Endothelial cell of umbilical vein (primary cell): ENCODE measurements at regions not wholly inside any gene's neighbourhood (a gene's known extent, or its start where the extent isn't known, plus 50 kb on each side); places are given as distances from the start of the nearest gene placed in this dataset.

Experiments used
- BruUV-seq: library from RNA; stranded (reverse); fragments of 400-500 nt; replicated peaks from 2 replicates; lab custom pipeline; 2021; lab: Mats Ljungman, UMichigan
- CTCF ChIA-PET: fragments of 300-600, 350-600 bp; sonication (Branson Sonifier 250); formaldehyde crosslinking; loops from one replicate; lab custom pipeline; 2021; ENCODE audit warnings: antibody characterized with exemption, inconsistent platforms; lab: Charles Lee
- POLR2A ChIA-PET: fragments of 300-600, 350-600 bp; sonication (Branson Sonifier 250); formaldehyde crosslinking; loops from one replicate; lab custom pipeline; 2021; ENCODE audit warnings: antibody characterized with exemption, inconsistent platforms; lab: Charles Lee
- DNase-seq: peaks from one replicate; pipeline ENCODE4 v3.0.0-alpha.2; 2011; ENCODE audit warnings: low read depth, low spot score
- FAIRE-seq: peaks from 2 replicates; lab custom pipeline; 2011; peaks lifted over from hg19 to GRCh38; lab: Jason Lieb, UNC
- H2AFZ ChIP-seq: 2 replicates; pipeline ENCODE4 v1.6.0; 2012; ENCODE audit warnings: low read depth, low read length, control low read depth, inconsistent platforms
- H3K27ac ChIP-seq: 2 replicates; pipeline ENCODE4 v1.5.1; 2011; ENCODE audit warnings: low read depth, mild to moderate bottlenecking, control low read depth, low read length, moderate library complexity; ENCODE audit not compliant: insufficient read depth
- H3K27me3 ChIP-seq, 2 experiments: 2 replicates each; pipeline versions ENCODE4 v1.6.0 to v1.6.1; 2011; ENCODE audit warnings: low read length in 2 of 2, mixed read lengths in 1 of 2; ENCODE audit not compliant: control insufficient read depth in 2 of 2, insufficient read depth in 2 of 2
- H3K36me3 ChIP-seq, 2 experiments: 2 replicates in 1 of 2; 3 replicates in 1 of 2; pipeline ENCODE4 v1.5.1; 2011; ENCODE audit warnings: low read length in 2 of 2, mild to moderate bottlenecking in 1 of 2, moderate library complexity in 1 of 2; ENCODE audit not compliant: control insufficient read depth in 2 of 2, insufficient read depth in 2 of 2; ENCODE audit errors: extremely low read depth in 1 of 2
- H3K4me1 ChIP-seq: 3 replicates; pipeline ENCODE4 v1.5.1; 2011; ENCODE audit warnings: mild to moderate bottlenecking, low read length; ENCODE audit not compliant: control insufficient read depth, insufficient read depth; ENCODE audit errors: extremely low read depth
- H3K4me2 ChIP-seq: 2 replicates; pipeline ENCODE4 v1.6.1; 2011; ENCODE audit warnings: low read length, control low read depth, mixed read lengths; ENCODE audit not compliant: insufficient read depth
- H3K4me3 ChIP-seq, 3 experiments: fragments of 200-600 bp in 1 of 3; sonication (generic), shearing (Covaris generic) in 1 of 3; replicated peaks in 1 of 3; 2 replicates each; pipeline ENCODE4 v1.5.1; 2011 to 2016; ENCODE audit warnings: control low read depth in 3 of 3, low read length in 3 of 3, mild to moderate bottlenecking in 2 of 3, inconsistent platforms in 1 of 3, low read depth in 1 of 3, moderate library complexity in 1 of 3; ENCODE audit not compliant: insufficient read depth in 1 of 3
- H3K79me2 ChIP-seq: 2 replicates; pipeline ENCODE4 v1.6.0; 2012; ENCODE audit warnings: low read length, inconsistent platforms; ENCODE audit not compliant: control insufficient read depth, insufficient read depth
- H3K9ac ChIP-seq: replicated peaks from 2 replicates; pipeline ENCODE3; 2011; ENCODE audit warnings: low read length, control low read depth; ENCODE audit not compliant: insufficient read depth; ENCODE audit errors: extremely low read depth
- H3K9me1 ChIP-seq: replicated peaks from 3 replicates; pipeline ENCODE4 v1.6.0; 2011; ENCODE audit warnings: mild to moderate bottlenecking, low read length; ENCODE audit not compliant: control insufficient read depth, insufficient read depth; ENCODE audit errors: extremely low read depth
- H3K9me3 ChIP-seq: replicated peaks from 2 replicates; pipeline ENCODE4 v1.5.1; 2012; ENCODE audit warnings: low read length, inconsistent platforms; ENCODE audit not compliant: control insufficient read depth, insufficient read depth
- H4K20me1 ChIP-seq: replicated peaks from 2 replicates; pipeline ENCODE3; 2011; ENCODE audit warnings: mild to moderate bottlenecking, low read length; ENCODE audit not compliant: control insufficient read depth, insufficient read depth; ENCODE audit errors: extremely low read depth
- CTCF ChIP-seq, 2 donors: IDR thresholded peaks; 1 replicate in 1 of 2; 2 replicates in 1 of 2; pipeline ENCODE4 v1.5.1; 2011; ENCODE audit warnings: low read length in 2 of 2, mild to moderate bottlenecking in 2 of 2, moderate library complexity in 2 of 2, control low read depth in 1 of 2, inconsistent platforms in 1 of 2, low read depth in 1 of 2; ENCODE audit not compliant: insufficient read depth in 1 of 2; ENCODE audit errors: extremely low read depth in 1 of 2
- EZH2 ChIP-seq: IDR thresholded peaks from 2 replicates; pipeline ENCODE4 v1.6.1; 2012; ENCODE audit warnings: borderline replicate concordance, low read depth, mild to moderate bottlenecking, moderate library complexity, low read length, inconsistent platforms; ENCODE audit not compliant: severe bottlenecking
- FOS ChIP-seq: IDR thresholded peaks from 2 replicates; pipeline ENCODE4 v1.6.1; 2011; ENCODE audit warnings: mild to moderate bottlenecking, low read length, moderate library complexity, borderline replicate concordance; ENCODE audit not compliant: insufficient read depth
- GATA2 ChIP-seq: IDR thresholded peaks from 2 replicates; pipeline ENCODE4 v1.7.0; 2011; ENCODE audit warnings: low read depth, mild to moderate bottlenecking, moderate library complexity, mixed read lengths, low read length; ENCODE audit not compliant: insufficient read length, insufficient read depth
- JUN ChIP-seq: IDR thresholded peaks from 2 replicates; pipeline ENCODE4 v1.6.1; 2011; ENCODE audit warnings: borderline replicate concordance, low read depth; ENCODE audit not compliant: insufficient read length, insufficient read depth
- MAX ChIP-seq: IDR thresholded peaks from 2 replicates; pipeline ENCODE4 v1.6.1; 2011; ENCODE audit not compliant: insufficient read depth, insufficient read length
- MYC ChIP-seq: IDR thresholded peaks from one replicate; pipeline ENCODE4 v1.6.1; 2011; ENCODE audit warnings: mild to moderate bottlenecking, low read depth, low read length
- POLR2A ChIP-seq: IDR thresholded peaks from 2 replicates; pipeline ENCODE4 v1.6.1; 2012; ENCODE audit warnings: low read depth, mild to moderate bottlenecking, control low read depth, low read length
- POLR2AphosphoS5 ChIP-seq: IDR thresholded peaks from 2 replicates; pipeline ENCODE4 v1.6.1; 2012; ENCODE audit warnings: low read depth, mild to moderate bottlenecking, control low read depth, low read length, moderate library complexity; ENCODE audit not compliant: insufficient read depth
- dilution Hi-C: fragments of 300-500 bp; cut with MboI; formaldehyde crosslinking; loops from one replicate; pipeline ENCODE4 v1.15.0; 2019; ENCODE audit warnings: low sequenced_read_pairs; ENCODE audit not compliant: extremely low pct_ligation_motif_present
- intact Hi-C: fragments of 100-400 bp; cut with micrococcal nuclease; formaldehyde crosslinking; loops from one replicate; pipeline ENCODE4 v1.10.0; 2022

- Histone ChIP-seq H3K9me1 (no peaks in the 10 kb centered on the region), H3K4me2 (no peak overlapping the region), H3K4me3 (no peak overlapping the region), H3K79me2 (no peaks in the 10 kb centered on the region), H3K27me3 (no peaks in the 10 kb centered on the region), H3K9me3 (peaks cover under 1% of the 10 kb centered on the region), H3K36me3 (no peaks in the 10 kb centered on the region), H3K9ac (no peak overlapping the region), H2AFZ (no peak overlapping the region), H3K4me1 (no peaks in the 10 kb centered on the region), H4K20me1 (no peaks in the 10 kb centered on the region), H3K27ac (no peak overlapping the region)
- intact Hi-C loops (no loop called here), dilution Hi-C loops (no loop called here)
- no TSS peak for BruUV-seq
- FAIRE-seq = no peak
- CTCF ChIA-PET = no interaction called here
- DNase-seq = no peak
- POLR2A ChIA-PET = no interaction called here
- no peak for TF ChIP-seq POLR2AphosphoS5
- TF ChIP-seq EZH2 = no peak
- no peak for TF ChIP-seq MYC
- no peak for TF ChIP-seq GATA2
- no peak for TF ChIP-seq POLR2A
- no peak for TF ChIP-seq MAX
- TF ChIP-seq CTCF (IDR thresholded peaks at IDR 0.05; ENCODE audit: extremely low read depth in 1 of 2, insufficient read depth in 1 of 2, low read depth in 1 of 2, low read length in 2 of 2) = no peak
- no peak for TF ChIP-seq FOS
- TF ChIP-seq JUN = no peak
Measured at GRCh38 chr12:17076811-17077210, 470.8 kb upstream of the LMO3 start.
